Bronchial epithelial cell (primary cell): ENCODE measurements at regions not wholly inside any gene's neighbourhood (a gene's known extent, or its start where the extent isn't known, plus 50 kb on each side); places are given as distances from the start of the nearest gene placed in this dataset.

Experiments used
- DNase-seq: peaks from one replicate; pipeline ENCODE4 v3.0.0-alpha.2; 2010; ENCODE audit warnings: low read depth
- FAIRE-seq: peaks from 2 replicates; lab custom pipeline; 2011; peaks lifted over from hg19 to GRCh38; lab: Jason Lieb, UNC
- H3K27me3 ChIP-seq: 2 replicates; pipeline ENCODE4 v1.5.1; 2011; ENCODE audit warnings: low read length; ENCODE audit not compliant: control insufficient read depth, insufficient read depth
- H3K36me3 ChIP-seq: 2 replicates; pipeline ENCODE4 v1.5.1; 2011; ENCODE audit warnings: low read length; ENCODE audit not compliant: control insufficient read depth, insufficient read depth
- H3K4me3 ChIP-seq: 2 replicates; pipeline ENCODE4 v1.5.1; 2011; ENCODE audit warnings: mild to moderate bottlenecking, low read depth, low read length, control low read depth
- TF ChIP-seq, protein P1 (sequence below): IDR thresholded peaks from 2 replicates; pipeline ENCODE4 v1.5.1; 2011; ENCODE audit warnings: mild to moderate bottlenecking, moderate library complexity, low read length, control low read depth, inconsistent platforms; ENCODE audit not compliant: insufficient read depth, severe bottlenecking

DNA sequence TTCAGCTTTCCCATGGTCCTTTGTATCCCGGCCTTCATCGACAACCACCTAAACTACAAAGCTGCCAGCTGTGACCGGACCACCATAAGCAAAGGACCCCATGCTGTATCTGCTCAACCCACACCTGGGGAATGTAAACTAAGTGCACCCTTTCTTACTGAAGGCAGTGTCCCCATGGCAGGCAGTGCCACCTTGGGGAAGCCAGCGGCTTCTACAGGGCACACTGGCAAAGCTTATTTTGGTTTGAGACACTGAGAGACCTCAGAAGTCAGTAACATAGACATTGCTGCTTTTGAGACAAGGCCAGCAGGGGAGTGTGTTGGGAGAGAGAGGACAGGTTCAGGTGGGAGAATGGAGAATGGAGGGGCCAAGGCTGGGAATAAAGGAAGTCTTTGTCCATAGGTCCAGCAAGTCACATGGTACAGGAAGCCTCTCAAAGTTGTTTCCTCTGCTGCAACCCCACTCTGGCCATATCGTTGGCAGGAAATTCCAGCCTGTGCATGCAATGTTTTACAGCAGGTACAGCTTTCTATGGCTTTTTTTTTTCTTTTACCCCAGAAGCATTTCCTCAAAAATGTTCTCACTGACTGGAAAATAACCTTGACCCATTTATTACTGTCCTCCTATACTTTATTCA, 85.9 kb upstream of the NPVF start:
- Histone ChIP-seq H3K4me3 (no peak overlapping the region), H3K27me3 (no peaks in the 10 kb centered on the region), H3K36me3 (no peaks in the 10 kb centered on the region)
- FAIRE-seq (no peak), DNase-seq (no peak)
- TF ChIP-seq, protein P1, sequence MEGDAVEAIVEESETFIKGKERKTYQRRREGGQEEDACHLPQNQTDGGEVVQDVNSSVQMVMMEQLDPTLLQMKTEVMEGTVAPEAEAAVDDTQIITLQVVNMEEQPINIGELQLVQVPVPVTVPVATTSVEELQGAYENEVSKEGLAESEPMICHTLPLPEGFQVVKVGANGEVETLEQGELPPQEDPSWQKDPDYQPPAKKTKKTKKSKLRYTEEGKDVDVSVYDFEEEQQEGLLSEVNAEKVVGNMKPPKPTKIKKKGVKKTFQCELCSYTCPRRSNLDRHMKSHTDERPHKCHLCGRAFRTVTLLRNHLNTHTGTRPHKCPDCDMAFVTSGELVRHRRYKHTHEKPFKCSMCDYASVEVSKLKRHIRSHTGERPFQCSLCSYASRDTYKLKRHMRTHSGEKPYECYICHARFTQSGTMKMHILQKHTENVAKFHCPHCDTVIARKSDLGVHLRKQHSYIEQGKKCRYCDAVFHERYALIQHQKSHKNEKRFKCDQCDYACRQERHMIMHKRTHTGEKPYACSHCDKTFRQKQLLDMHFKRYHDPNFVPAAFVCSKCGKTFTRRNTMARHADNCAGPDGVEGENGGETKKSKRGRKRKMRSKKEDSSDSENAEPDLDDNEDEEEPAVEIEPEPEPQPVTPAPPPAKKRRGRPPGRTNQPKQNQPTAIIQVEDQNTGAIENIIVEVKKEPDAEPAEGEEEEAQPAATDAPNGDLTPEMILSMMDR: no peak

DNA sequence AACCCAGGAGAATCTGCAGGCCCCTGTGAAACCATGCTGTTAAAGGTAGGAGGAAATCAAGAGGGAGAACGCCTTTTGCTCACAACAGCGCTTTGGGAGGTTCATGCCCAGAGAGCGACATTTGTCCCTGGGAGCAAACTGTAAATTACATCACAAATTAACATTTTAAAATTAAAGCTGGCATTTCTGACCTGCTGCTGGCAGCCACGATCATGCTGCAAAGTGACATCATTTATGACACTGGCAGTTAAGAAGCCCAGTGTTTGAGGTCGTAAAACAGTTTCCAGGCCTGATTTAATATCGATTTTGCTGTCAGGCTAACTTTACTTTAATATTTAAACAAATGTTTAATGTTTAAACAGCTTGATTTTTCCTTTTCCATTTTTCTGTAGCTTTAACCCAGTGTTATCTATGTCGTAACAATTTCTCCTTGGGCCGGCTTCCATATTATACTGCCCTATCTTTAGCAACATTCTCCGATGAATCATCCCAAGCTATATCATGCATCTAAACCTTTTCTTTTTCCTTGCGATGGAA, 86.5 kb upstream of the NPVF start:
- DNase-seq (peak; percentile 8), FAIRE-seq (no peak)
- TF ChIP-seq, protein P1: no peak
- no peaks in the 10 kb centered on the region for H3K36me3 ChIP-seq
- H3K27me3 ChIP-seq: no peaks in the 10 kb centered on the region
- H3K4me3 ChIP-seq: no peak overlapping the region

DNA sequence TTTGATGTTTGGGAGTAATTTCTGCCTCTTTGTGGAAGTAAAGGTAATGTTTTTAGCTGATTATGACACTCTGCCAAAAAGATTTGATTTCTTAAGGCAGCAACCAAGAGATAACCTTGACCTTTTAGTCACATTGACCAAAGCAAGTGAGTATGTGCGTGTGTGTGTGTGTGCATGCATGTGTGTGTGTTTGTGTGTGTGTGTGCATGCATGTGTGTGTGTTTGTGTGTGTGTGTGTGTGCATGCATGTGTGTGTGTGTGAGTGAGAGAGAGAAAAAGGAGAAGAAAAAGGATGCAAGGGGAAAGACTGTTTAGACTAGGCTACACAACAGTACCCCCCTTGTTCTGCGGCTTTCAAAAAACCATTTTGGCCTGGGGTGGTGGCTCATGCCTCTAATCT, 88.1 kb upstream of the NPVF start:
- TF ChIP-seq, protein P1: no peak
- Histone ChIP-seq H3K36me3 (no peaks in the 10 kb centered on the region), H3K27me3 (no peaks in the 10 kb centered on the region), H3K4me3 (no peak overlapping the region)
- FAIRE-seq (no peak), DNase-seq (no peak)

DNA sequence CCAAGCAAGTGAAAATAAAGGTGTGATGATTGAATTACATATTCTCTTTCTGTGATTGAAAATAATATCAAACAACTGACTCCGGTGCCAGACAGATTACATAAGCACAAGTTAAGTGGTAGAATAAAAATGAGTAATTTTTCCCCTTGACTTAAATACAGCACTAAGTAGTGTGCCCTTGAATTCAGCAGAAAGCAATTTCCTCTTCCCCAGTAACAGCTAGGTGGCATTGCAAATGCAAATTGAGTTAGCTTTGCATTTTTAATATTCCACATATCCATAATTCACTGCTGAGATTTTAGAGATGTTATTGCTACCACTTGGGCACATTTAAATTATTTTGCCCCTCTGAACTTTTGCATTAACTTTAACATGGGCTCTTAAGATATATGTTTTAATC, 89.8 kb upstream of the NPVF start:
- DNase-seq (no peak), FAIRE-seq (no peak)
- H3K4me3 ChIP-seq: no peak overlapping the region
- H3K27me3 ChIP-seq: peaks cover 3% of the 10 kb centered on the region
- no peaks in the 10 kb centered on the region for H3K36me3 ChIP-seq
- TF ChIP-seq, protein P1: no peak

DNA sequence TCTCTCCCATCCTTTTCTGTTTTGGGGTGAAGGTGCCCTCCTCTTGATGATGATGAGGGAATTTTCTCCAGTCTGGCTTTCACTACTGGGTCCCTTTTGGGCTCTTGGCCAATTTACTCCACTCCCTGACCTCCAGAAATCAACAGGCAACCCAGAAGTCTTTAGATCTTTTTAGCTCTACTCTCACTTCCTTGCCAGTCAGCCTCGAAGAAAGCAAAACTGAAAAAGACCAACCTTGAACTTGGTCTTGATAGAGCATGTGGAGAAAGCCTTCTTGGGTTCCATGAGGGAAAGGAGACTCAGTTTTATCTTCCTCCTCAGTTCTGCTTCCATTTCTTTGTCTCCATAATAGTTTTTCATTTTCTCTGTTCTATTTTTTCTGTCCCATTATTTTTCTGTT, 91.4 kb upstream of the NPVF start:
- TF ChIP-seq, protein P1: no peak
- no peak overlapping the region for H3K4me3 ChIP-seq
- FAIRE-seq: no peak

DNA sequence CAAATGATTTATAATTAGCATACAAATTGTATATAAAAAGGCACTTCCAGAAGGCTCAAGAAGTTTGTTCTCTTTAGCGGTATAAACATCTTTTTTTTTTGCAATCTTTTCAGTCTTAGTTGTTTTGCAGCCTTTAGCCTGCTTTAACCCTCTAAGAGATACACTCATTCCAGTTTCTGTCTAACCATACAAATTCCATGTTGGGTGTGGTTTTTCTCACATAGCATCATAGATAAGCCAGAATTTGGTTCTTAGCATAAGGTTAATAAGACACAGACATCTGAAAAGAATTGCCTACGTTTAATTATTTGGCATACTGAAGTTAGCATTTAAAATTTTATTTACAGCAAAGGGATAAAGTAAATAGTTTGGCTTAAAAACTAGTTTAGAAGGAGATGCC, 92.5 kb upstream of the NPVF start:
- H3K4me3 ChIP-seq: no peak overlapping the region
- no peaks in the 10 kb centered on the region for H3K36me3 ChIP-seq
- DNase-seq: no peak
- FAIRE-seq: no peak
- TF ChIP-seq, protein P1: no peak
- peaks cover 3% of the 10 kb centered on the region for H3K27me3 ChIP-seq

More for the DNA sequence above, 91.4 kb upstream of the NPVF start:
- no peaks in the 10 kb centered on the region for H3K36me3 ChIP-seq
- peaks cover 3% of the 10 kb centered on the region for H3K27me3 ChIP-seq
- no peak for DNase-seq
